ENCODE measurements at regions not wholly inside any gene's neighbourhood (a gene's known extent, or its start where the extent isn't known, plus 50 kb on each side); places are given as distances from the start of the nearest gene placed in this dataset.

DNA sequence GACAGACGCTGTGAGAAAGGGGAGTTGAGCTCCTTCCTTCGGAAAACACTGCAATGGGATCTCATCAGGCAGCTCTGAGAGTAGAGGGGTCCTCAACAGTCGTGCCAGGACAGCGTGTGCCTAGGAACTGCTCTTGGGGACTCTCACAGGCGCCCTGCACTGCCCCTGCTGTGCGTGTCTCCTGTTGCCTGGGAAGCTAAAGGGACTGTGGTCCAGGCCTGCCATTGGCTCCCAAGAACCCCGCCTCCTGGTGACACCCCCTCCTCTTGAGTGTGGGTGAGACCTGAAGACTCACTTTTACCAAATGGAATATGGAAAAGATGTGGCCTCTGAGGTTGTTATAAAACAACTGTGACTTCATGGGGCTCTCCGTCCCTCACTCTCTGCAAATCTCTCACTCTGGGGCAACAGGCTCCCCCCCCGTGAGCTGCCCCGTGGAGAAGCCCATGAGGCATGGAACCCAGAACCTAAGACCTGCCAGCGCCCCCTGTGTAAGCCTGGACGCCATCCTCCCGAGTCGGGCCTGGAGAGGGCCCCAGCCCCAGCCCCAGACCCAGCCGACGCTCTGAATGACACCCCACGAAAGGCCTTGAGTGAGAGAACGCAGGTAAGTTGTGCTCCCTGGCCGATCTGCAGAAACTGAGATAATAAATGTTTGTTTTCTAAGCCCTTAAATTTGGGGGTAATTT is 302.7 kb downstream of the FGF9 start:
- no peak overlapping the region for H3K4me3 ChIP-seq (ENCODE audit: low read depth, low read length)
- ChIA-PET CTCF (no interaction called here), POLR2A (no interaction called here)
- H3K27me3 ChIP-seq (ENCODE audit: control insufficient read depth, insufficient read depth, low read length) = no peaks in the 10 kb centered on the region
- no peak for DNase-seq (ENCODE audit: low read depth)
- no peaks in the 10 kb centered on the region for H3K36me3 ChIP-seq (ENCODE audit: control insufficient read depth, insufficient read depth, low read length)
- TF ChIP-seq, protein P1, sequence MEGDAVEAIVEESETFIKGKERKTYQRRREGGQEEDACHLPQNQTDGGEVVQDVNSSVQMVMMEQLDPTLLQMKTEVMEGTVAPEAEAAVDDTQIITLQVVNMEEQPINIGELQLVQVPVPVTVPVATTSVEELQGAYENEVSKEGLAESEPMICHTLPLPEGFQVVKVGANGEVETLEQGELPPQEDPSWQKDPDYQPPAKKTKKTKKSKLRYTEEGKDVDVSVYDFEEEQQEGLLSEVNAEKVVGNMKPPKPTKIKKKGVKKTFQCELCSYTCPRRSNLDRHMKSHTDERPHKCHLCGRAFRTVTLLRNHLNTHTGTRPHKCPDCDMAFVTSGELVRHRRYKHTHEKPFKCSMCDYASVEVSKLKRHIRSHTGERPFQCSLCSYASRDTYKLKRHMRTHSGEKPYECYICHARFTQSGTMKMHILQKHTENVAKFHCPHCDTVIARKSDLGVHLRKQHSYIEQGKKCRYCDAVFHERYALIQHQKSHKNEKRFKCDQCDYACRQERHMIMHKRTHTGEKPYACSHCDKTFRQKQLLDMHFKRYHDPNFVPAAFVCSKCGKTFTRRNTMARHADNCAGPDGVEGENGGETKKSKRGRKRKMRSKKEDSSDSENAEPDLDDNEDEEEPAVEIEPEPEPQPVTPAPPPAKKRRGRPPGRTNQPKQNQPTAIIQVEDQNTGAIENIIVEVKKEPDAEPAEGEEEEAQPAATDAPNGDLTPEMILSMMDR (IDR thresholded peaks at IDR 0.05; ENCODE audit: insufficient read depth, low read depth, low read length) = no peak

DNA sequence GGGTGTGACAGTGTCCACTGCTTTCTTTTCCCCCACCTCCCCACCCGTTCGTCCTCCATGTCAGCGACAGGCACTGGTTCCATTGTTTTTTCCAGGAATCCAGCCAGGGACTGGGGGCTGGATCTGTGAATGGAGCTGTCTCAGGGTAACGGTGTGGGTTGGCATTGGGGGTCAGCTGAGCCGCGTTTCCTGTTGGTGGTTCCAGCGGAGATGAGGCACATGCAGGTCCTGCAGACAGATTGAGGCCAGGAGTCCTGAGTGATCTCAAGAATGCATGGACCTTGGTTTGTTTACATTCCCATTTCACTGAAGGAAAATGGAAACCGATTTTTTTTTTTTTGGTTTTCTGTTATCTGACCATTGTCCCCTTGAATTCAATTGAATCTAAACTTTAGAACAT is 303.9 kb downstream of the FGF9 start:
- Histone ChIP-seq H3K27me3 (ENCODE audit: control insufficient read depth, insufficient read depth, low read length) (no peaks in the 10 kb centered on the region), H3K36me3 (ENCODE audit: control insufficient read depth, insufficient read depth, low read length) (no peaks in the 10 kb centered on the region), H3K4me3 (ENCODE audit: low read depth, low read length) (no peak overlapping the region)
- TF ChIP-seq, protein P1 (IDR thresholded peaks at IDR 0.05; ENCODE audit: insufficient read depth, low read depth, low read length) = no peak
- no peak for DNase-seq (ENCODE audit: low read depth)
- ChIA-PET CTCF (no interaction called here), POLR2A (no interaction called here)

DNA sequence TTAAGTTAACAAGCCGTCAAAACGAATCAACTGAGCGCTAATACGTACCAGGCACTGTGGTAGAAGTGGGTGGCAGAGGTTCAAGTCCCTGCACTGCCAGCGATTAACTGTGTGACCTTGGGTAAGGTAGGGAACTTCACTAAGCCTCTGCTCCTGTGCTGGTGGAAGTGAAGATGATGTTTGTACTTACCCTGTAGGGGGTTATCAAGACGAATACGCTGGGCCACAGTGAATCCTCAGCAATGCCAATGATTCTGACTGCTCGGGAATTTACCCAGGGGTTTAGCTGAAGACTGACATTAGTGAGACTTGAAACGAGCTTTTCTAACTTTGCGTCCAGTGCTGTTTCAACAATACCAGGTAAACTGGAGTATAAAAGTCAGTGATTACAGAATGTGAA is 305.3 kb downstream of the FGF9 start:
- Histone ChIP-seq H3K4me3 (ENCODE audit: low read depth, low read length) (no peak overlapping the region), H3K27me3 (ENCODE audit: control insufficient read depth, insufficient read depth, low read length) (no peaks in the 10 kb centered on the region), H3K36me3 (ENCODE audit: control insufficient read depth, insufficient read depth, low read length) (no peaks in the 10 kb centered on the region)
- DNase-seq (ENCODE audit: low read depth) = no peak
- POLR2A ChIA-PET = no interaction called here
- TF ChIP-seq, protein P1 (IDR thresholded peaks at IDR 0.05; ENCODE audit: insufficient read depth, low read depth, low read length) = no peak
- CTCF ChIA-PET = no interaction called here

DNA sequence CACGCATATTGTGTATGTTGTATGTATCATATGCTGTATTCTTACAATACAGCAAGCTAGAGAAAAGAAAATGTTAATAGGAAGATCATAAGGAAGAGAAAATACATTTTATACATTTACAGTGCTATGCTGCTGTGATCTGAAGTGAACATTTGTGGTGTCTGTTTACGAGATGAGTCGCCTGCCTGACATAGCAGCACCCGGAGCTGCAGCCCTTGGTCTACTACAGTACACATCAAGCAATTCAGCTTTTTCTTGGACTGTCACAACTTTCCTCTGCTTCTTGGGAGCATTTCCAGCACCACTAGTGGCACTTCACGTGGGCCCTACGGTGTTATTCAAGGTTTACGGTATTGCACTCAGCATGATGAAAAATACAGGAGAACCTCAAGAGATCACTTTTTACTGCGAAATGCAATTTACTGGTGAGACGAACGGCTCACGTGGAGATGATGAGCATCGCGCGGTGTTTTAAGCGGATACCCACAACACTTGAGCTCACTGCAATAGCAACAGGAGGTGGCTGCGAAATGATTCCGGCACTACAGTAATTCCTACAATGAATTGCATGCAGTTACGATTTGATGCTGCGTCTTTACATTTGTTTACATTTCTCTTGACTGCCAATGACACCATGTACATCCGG is 308.4 kb downstream of the FGF9 start:
- DNase-seq (ENCODE audit: low read depth) = no peak
- CTCF ChIA-PET = interaction anchor here (0.9 kb wide), 1 partner anchor 10 kb away, joined by 3 read pairs; no protein-coding TSS in a partner anchor
- POLR2A ChIA-PET = no interaction called here

DNA sequence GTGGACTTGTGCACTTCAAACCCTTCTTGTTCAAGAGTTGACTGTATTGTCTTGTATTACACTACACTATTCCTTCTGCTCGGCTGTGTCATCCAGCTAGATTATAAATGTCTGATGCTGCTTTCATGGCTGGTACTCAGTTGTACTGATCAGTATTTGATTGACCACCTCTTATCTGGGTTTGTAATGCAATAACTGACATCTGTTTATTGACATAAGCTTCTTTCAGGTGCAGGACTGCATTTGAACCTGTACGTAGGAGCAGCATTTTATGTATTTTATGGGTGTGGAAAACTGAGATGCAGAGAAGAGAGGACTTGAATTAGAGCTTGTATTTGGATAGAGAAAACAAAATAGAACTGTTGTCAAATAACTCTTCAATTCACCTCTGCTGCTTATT is 309.2 kb downstream of the FGF9 start:
- H3K4me3 ChIP-seq (ENCODE audit: low read depth, low read length) = no peak overlapping the region
- TF ChIP-seq, protein P1 (IDR thresholded peaks at IDR 0.05; ENCODE audit: insufficient read depth, low read depth, low read length) = no peak
- no peak for DNase-seq (ENCODE audit: low read depth)
- ChIA-PET CTCF (interaction anchor here (0.9 kb wide), 1 partner anchor 9 kb away, joined by 3 read pairs; no protein-coding TSS in a partner anchor), POLR2A (no interaction called here)
- H3K27me3 ChIP-seq (ENCODE audit: control insufficient read depth, insufficient read depth, low read length) = no peaks in the 10 kb centered on the region
- H3K36me3 ChIP-seq (ENCODE audit: control insufficient read depth, insufficient read depth, low read length) = no peaks in the 10 kb centered on the region

More for the DNA sequence above, 308.4 kb downstream of the FGF9 start:
- Histone ChIP-seq H3K27me3 (ENCODE audit: control insufficient read depth, insufficient read depth, low read length) (no peaks in the 10 kb centered on the region), H3K4me3 (ENCODE audit: low read depth, low read length) (no peak overlapping the region), H3K36me3 (ENCODE audit: control insufficient read depth, insufficient read depth, low read length) (no peaks in the 10 kb centered on the region)
- TF ChIP-seq, protein P1 (IDR thresholded peaks at IDR 0.05; ENCODE audit: insufficient read depth, low read depth, low read length) = no peak

All from BJ (cell line).